ENCODE measurements at regions not wholly inside any gene's neighbourhood (a gene's known extent, or its start where the extent isn't known, plus 50 kb on each side); places are given as distances from the start of the nearest gene placed in this dataset.

DNA sequence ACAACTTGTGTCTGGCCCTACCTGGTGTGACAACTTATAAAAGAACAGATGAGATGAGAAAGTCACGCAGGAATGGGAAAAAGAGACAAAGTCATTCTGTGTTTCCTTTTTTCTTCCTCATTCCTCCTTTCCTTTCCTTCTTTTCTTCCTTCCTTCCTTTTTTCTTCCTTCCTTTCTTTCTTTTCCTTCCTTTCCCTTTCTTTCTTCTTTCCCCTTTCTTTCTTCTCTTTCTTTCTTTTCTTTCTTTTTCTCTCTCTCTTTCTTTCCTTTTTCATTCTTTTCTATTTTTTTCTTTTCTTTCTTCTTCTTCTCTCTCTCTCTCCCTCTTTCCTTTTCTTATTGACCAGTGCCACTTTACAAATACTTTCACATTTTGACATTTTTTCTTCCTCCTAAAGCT, 239.7 kb downstream of the ATG4C start:
- DNase-seq (no peak), ATAC-seq (ENCODE audit: low read depth) (no peak)
- Mint-ChIP-seq H3K27ac (no peak overlapping the region), H3K27me3 (peaks cover 11% of the 10 kb centered on the region), H3K9me3 (ENCODE audit: insufficient read depth) (peaks cover 2% of the 10 kb centered on the region), H3K4me3 (no peak overlapping the region), H3K4me1 (no peaks in the 10 kb centered on the region)
- Histone ChIP-seq H3K4me3 (ENCODE audit: control extremely low read depth in 1 of 5, extremely low read depth in 1 of 5, insufficient read depth in 1 of 5, low read depth in 2 of 5, low read length in 4 of 5) (no peak overlapping the region), H2AFZ (ENCODE audit: insufficient read depth, low read depth, low read length, poor library complexity, severe bottlenecking) (no peak overlapping the region), H3K27me3 (replicated peaks in 1 of 4; ENCODE audit: control extremely low read depth in 1 of 4, control insufficient read depth in 3 of 4, insufficient read depth in 4 of 4, low read length in 3 of 4) (peaks cover 0 to under 1% (median 0%) of the 10 kb centered on the region in 4 experiments), H3K36me3 (replicated peaks in 1 of 2; ENCODE audit: control extremely low read depth in 1 of 2, control insufficient read depth in 1 of 2, extremely low read depth in 1 of 2, insufficient read depth in 2 of 2, low read length in 1 of 2) (no peaks in the 10 kb centered on the region), H4K20me1 (ENCODE audit: control insufficient read depth, insufficient read depth, low read length, poor library complexity, severe bottlenecking) (no peaks in the 10 kb centered on the region), H3K4me1 (ENCODE audit: control insufficient read depth in 2 of 2, insufficient read depth in 2 of 2, low read length in 2 of 2) (no peaks in the 10 kb centered on the region), H3K79me2 (ENCODE audit: control insufficient read depth, insufficient read depth, low read length) (no peaks in the 10 kb centered on the region), H3K9me3 (ENCODE audit: control extremely low read depth in 1 of 3, control insufficient read depth in 2 of 3, insufficient read depth in 1 of 3, low read length in 2 of 3) (peaks cover 0 to 4% (median 0%) of the 10 kb centered on the region in 3 donors), H3K4me2 (replicated peaks; ENCODE audit: low read depth, low read length, poor library complexity, severe bottlenecking) (no peak overlapping the region), H3K27ac (ENCODE audit: low read length in 2 of 2) (no peak overlapping the region), H3K9ac (ENCODE audit: low read length) (no peak overlapping the region)
- CTCF ChIA-PET: no interaction called here
- TF ChIP-seq EZH2 (IDR thresholded peaks at IDR 0.05; ENCODE audit: borderline replicate concordance, insufficient read depth, low read depth, low read length, poor library complexity, severe bottlenecking): no peak
- TF ChIP-seq, protein P1, sequence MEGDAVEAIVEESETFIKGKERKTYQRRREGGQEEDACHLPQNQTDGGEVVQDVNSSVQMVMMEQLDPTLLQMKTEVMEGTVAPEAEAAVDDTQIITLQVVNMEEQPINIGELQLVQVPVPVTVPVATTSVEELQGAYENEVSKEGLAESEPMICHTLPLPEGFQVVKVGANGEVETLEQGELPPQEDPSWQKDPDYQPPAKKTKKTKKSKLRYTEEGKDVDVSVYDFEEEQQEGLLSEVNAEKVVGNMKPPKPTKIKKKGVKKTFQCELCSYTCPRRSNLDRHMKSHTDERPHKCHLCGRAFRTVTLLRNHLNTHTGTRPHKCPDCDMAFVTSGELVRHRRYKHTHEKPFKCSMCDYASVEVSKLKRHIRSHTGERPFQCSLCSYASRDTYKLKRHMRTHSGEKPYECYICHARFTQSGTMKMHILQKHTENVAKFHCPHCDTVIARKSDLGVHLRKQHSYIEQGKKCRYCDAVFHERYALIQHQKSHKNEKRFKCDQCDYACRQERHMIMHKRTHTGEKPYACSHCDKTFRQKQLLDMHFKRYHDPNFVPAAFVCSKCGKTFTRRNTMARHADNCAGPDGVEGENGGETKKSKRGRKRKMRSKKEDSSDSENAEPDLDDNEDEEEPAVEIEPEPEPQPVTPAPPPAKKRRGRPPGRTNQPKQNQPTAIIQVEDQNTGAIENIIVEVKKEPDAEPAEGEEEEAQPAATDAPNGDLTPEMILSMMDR (IDR thresholded peaks at IDR 0.05): peak; percentile 29
- POLR2A ChIA-PET: no interaction called here
- intact Hi-C loops (cut with micrococcal nuclease): no loop called here
- WGBS (ENCODE audit: insufficient coverage): 100% methylated on average over 1 of the region's 1 CpG

DNA sequence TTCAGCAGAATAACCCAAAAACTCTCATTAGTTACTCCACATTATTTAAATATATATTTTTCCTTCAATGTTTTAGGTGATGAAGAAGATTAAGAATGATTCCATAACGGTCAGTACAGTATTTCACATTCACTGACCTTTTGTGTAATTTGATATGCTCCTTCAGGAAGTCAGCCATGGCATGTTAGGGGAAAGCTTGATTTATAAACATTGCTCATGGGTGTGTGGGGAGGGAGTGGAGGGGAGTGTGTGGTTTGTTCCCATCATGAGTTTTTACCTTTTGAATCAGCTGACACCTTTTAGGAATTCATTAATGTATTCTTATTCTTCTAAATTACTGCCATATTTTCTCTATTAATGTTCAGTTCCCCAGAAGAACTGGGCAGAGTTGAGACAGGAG, 240.2 kb downstream of the ATG4C start:
- H4K20me1 ChIP-seq (ENCODE audit: control insufficient read depth, insufficient read depth, low read length, poor library complexity, severe bottlenecking): no peaks in the 10 kb centered on the region
- intact Hi-C loops (cut with micrococcal nuclease): no loop called here
- H3K27me3 ChIP-seq (replicated peaks in 1 of 4; ENCODE audit: control extremely low read depth in 1 of 4, control insufficient read depth in 3 of 4, insufficient read depth in 4 of 4, low read length in 3 of 4): peaks cover 0 to 4% (median 0%) of the 10 kb centered on the region in 4 experiments
- no peak overlapping the region for H3K4me2 ChIP-seq (replicated peaks; ENCODE audit: low read depth, low read length, poor library complexity, severe bottlenecking)
- H3K9me3 ChIP-seq (ENCODE audit: control extremely low read depth in 1 of 3, control insufficient read depth in 2 of 3, insufficient read depth in 1 of 3, low read length in 2 of 3): peaks cover 0 to 9% (median 0%) of the 10 kb centered on the region in 3 donors
- Mint-ChIP-seq H3K9me3 (ENCODE audit: insufficient read depth) (peaks cover 2% of the 10 kb centered on the region), H3K27me3 (peaks cover 11% of the 10 kb centered on the region), H3K4me3 (no peak overlapping the region), H3K27ac (no peak overlapping the region), H3K4me1 (no peaks in the 10 kb centered on the region)
- WGBS (ENCODE audit: insufficient coverage): no CpG with 5 or more reads among the region's 1 CpG
- ChIA-PET CTCF (no interaction called here), POLR2A (no interaction called here)
- H3K36me3 ChIP-seq (replicated peaks in 1 of 2; ENCODE audit: control extremely low read depth in 1 of 2, control insufficient read depth in 1 of 2, extremely low read depth in 1 of 2, insufficient read depth in 2 of 2, low read length in 1 of 2): no peaks in the 10 kb centered on the region
- H3K4me3 ChIP-seq (ENCODE audit: control extremely low read depth in 1 of 5, extremely low read depth in 1 of 5, insufficient read depth in 1 of 5, low read depth in 2 of 5, low read length in 4 of 5): no peak overlapping the region
- DNase-seq: no peak
- ATAC-seq (ENCODE audit: low read depth): no peak
- no peaks in the 10 kb centered on the region for H3K79me2 ChIP-seq (ENCODE audit: control insufficient read depth, insufficient read depth, low read length)
- no peak overlapping the region for H3K27ac ChIP-seq (ENCODE audit: low read length in 2 of 2)
- TF ChIP-seq EZH2 (IDR thresholded peaks at IDR 0.05; ENCODE audit: borderline replicate concordance, insufficient read depth, low read depth, low read length, poor library complexity, severe bottlenecking): no peak
- TF ChIP-seq, protein P1 (IDR thresholded peaks at IDR 0.05): no peak
- no peak overlapping the region for H3K9ac ChIP-seq (ENCODE audit: low read length)
- H3K4me1 ChIP-seq (ENCODE audit: control insufficient read depth in 2 of 2, insufficient read depth in 2 of 2, low read length in 2 of 2): no peaks in the 10 kb centered on the region
- no peak overlapping the region for H2AFZ ChIP-seq (ENCODE audit: insufficient read depth, low read depth, low read length, poor library complexity, severe bottlenecking)

Measured in B cell (primary cell).